Stimulated activated CD4-positive, alpha-beta T cell treated with anti-CD3 and anti-CD28 coated beads, Interleukin-4, amount 100 ng/mL, for 4 hours (primary cell): ENCODE measurements at regions not wholly inside any gene's neighbourhood (a gene's known extent, or its start where the extent isn't known, plus 50 kb on each side); places are given as distances from the start of the nearest gene placed in this dataset.

Experiments
- DNase-seq, 2 experiments: peaks; one replicate each; pipeline ENCODE4 v3.0.0-alpha.2; 2020

DNA sequence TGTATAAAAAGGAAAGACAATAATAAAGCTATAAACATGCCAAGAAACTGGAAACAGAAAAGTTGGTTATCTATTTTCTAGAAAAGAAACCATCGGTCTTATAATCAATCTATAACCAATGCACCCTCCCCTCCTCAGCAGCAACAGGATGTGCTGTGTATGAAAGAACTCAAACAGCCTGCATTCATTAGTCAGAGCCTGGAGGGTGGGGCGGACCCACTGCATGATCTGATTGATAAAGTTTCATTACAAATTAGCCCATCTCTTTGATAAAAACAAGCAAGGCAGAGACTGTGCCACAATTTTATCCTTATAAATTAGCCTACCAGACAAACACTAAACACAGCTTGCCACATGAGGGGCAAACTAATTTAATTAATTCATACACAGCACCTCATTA lies 448.1 kb downstream of the BCAT1 start:
- DNase-seq: no peak

DNA sequence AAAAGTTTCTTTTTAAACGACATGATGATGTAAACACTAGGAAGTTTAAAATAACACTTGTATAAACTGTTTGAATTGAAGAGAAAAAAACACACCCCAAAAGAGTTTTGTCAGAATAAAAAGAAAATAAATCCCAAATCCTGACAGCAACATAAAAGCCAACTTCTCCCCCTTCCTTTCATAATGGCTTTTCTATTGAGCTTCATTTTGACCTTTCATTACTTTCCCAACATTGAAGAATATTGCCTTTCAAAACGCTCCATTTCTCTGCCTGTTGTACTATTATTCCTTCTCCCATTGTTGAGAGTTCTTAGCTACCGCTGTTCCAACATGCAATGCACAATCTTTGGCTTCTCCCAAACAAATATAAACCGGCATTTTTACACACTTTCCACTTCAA lies 448.5 kb downstream of the BCAT1 start:
- no peak for DNase-seq

- no peak for DNase-seq
Observed at GRCh38 chr12:24499151-24500146, 449.5 kb downstream of the BCAT1 start.

DNA sequence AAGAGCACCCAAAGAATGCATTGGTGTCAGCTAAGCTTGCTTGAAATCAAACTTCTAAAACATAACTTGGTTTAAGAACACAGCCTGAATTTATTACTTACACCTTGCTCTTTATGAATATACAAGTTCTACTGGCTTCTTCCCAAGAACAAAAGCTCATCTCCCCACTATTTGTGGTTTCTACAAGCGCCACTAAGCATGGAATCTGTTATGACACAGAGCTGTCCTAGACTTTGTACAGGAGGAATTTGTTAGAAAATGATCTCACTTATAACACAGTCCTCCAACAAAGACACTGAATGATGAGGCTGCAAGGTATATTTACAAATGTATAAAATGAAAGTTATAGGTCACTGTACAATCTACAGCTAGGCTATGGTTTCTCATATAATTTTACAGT lies 452.1 kb downstream of the BCAT1 start:
- DNase-seq: no peak

- DNase-seq: no peak
Observed at GRCh38 chr12:24494401-24494800, 454.5 kb downstream of the BCAT1 start.

DNA sequence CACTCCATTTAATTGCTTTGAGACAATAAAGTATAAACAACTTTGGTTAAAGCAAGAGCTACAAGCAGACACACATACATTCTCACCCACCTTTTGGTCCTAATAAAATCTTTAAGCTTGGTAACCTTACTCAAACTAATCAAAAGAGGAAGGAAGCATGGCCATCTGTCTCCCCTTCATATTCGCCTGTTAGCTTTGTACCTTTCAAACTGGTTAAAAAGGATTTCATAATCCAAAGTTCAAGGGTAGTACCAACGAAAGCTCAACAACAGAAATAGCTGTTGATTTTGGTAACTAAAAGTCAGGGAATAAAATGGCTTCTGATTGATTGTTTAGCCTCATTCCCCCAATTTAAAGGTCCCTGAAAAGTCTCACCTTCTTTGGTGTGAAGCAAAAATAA lies 456.9 kb downstream of the BCAT1 start:
- DNase-seq: no peak

DNA sequence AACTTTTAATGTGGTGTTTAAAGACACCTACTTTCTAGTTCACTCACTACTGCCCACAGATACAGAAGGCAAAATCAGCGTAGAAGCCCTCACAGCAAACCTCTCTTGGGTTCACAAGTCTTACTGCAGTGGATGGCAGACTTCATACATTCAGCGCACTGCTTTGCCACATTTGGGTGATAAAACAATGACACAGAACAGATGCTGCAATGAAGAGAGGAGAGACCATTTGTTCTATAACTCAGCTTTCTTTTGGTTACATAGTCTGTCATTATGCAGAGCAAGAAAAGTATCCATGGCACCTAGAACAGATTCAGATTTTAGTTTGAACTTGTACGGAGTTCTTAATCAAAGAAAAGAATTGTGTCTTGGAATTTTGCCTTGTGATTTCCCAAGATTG lies 459.0 kb downstream of the BCAT1 start:
- DNase-seq: no peak

DNA sequence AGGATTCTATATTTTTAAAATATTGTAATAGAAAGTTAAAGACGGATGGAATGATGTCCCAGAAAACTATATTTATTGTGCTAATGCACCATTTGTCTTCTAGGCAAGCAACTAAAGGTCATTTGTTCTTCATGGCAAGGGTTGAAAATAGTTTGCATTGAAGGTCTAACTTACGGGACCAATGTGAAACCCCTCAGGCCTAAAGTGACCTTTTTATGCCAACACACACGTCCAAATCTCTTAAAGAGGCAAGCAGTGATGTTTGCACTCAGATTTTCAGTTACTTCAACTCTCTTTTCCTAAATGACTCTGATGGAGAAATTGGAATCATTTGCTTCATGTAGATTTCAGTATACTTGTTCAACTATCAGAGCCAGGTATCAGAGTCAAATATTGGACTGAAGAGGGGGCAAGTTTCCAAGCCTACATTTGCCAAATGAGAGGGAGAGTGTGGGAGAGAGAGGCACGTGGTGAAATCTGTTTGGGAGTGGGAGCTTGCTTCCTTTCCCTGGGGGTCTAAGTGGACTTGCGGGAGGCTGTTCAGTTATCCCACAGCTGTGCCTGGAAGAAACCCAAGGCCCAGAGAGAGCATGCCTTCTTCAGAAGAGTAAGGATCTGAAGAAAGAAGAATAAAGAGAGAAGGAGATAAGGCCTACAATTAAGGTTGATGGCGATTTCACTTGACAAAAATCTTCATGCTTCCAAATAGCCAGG lies 459.8 kb downstream of the BCAT1 start:
- no peak for DNase-seq

GRCh38 chr12:24488091-24488596 lies 460.8 kb downstream of the BCAT1 start:
- DNase-seq: no peak

DNA sequence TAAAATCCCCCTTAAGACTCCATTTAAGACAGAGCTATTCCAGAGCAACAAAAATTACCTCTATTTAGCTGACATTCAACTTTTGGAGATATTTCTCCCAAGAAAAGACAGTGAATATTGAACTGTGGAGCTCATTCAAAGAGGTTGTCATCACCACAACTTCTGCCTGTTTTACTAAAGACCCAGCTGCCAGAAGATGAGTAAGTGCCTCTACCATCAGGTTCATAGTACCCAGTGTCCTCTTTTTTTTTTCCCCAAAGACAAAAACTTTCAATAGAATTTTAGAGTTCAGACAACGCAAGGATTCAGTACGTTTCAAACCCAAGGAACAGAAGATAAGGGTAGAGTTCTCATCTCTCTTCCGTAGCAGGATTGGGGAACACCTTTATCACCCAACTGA lies 461.3 kb downstream of the BCAT1 start:
- no peak for DNase-seq

DNA sequence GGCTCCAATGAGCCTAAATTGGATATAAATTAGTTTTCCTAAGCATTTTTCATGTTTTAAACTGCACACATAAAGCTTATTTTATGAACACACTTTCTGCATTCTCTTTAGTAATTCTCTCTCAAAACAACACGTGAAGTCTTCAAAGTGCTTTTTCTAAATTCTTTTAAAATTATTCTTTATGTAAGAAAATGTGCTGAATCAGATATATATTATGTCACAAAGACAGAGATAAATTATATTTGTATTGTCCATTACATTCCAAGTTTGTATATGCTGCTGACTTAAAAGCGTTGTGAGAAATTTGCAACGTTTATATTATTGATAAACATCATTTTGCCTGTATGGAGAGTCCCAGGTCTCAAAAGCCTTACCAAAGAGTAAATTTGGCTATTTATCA lies 465.2 kb downstream of the BCAT1 start:
- DNase-seq: no peak

GRCh38 chr12:24482882-24483604 lies 465.9 kb downstream of the BCAT1 start:
- no peak for DNase-seq

DNA sequence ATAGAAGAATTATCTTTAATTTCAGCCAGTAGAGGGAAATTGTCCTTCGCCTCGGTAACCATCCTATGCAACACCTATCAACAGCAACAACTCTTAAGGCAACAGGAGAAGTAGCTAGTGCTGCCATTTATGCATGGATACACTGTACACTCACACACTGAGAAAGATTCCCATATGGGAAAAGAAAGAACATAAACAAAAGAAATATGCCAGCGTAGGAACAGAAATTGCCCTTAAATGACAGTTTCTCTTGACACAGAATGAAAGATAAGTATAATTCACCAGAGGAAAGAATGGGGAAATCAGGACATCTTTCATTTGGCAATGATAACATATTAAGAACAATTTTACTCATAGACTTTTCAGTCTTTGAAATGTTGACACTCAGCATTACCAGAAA lies 466.9 kb downstream of the BCAT1 start:
- no peak for DNase-seq

DNA sequence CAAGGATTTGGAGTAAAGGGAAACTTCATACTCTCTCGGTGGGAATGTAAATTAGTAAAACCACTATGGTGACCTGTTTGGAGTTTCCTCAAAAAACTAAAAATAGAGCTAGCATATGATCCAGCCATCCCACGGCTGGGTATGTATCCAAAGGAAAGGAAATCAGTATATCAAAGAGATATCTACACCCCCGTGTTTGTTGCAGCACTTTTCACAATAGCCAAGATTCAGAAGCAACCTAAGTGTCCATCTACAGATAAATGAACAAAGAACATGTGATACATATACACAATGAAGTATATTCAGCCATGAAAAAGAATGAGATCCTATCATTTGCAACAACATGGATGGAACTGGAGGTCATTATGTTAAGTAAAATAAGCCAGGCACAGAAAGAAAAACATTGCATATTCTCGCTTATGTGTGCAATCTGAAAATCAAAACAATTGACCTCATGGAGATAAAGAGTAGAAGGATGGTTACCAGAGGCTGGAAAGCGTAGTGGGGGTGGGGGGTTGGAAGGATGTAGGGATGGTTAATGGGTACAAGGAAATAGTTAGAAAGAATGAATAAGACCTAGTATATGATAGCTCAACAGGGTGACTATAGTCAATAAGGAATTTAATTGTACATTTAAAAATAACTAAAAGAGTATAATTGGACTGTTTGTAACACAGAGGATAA lies 468.0 kb downstream of the BCAT1 start:
- DNase-seq: no peak

DNA sequence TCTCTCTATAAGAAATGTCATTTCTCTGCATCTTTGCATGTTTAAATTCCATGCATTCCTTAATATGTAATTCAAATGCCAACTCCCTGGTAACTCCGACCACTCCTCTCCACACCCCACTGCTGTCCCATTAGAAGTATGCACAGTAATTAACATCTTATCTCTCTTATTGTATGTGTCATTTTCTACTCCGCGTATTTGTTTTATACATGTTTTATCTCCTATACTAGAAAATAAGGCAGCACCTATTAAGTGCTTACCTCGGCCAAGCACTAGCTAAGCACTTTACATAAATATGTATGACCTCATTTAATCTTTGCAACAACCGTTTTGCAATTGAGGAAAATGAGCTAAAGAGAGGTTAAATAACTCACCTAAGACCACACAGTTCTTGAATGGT lies 469.8 kb downstream of the BCAT1 start:
- DNase-seq: no peak

- no peak for DNase-seq
Observed at GRCh38 chr12:24478254-24478653, 470.6 kb downstream of the BCAT1 start.

GRCh38 chr12:24476310-24476709 lies 472.6 kb downstream of the BCAT1 start:
- no peak for DNase-seq

- no peak for DNase-seq
Observed at GRCh38 chr12:24475337-24475736, 473.6 kb downstream of the BCAT1 start.

DNA sequence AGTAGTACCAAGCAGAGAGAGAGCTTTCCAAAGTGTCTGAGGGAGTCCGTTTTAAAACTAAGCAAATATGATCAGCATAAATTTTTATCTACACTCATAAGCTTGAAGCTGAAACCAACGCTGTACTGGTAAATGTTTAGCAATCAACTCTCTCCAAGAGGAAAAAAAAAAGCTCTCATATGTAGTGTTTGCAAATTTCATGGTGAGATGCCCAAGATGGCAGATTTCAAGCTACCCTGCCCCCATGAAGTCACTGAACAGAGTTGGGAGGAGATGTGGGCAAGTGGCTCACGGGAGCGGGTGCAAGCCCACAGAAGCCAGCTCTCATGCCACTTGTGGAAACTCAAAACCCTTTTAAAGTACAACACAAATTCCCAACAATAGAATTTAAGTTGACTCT lies 475.8 kb downstream of the BCAT1 start:
- no peak for DNase-seq

DNA sequence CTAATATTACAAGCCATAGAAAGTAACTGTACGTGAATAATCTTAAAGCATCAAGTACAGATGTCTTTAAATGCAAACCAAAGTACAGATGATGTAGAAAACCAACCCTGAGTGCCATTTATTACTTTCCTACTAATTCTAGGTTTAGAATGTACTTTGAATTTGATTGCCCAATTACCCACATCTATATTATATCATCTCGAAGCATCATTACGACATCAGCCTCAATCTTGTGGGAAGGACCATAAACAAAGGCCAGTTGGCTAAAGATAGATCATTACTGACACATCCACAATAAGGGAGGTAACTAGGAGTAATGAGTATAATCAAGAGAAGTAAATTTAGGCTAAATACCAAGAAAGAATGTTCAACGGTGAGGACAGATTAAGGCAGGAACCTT lies 478.9 kb downstream of the BCAT1 start:
- no peak for DNase-seq

DNA sequence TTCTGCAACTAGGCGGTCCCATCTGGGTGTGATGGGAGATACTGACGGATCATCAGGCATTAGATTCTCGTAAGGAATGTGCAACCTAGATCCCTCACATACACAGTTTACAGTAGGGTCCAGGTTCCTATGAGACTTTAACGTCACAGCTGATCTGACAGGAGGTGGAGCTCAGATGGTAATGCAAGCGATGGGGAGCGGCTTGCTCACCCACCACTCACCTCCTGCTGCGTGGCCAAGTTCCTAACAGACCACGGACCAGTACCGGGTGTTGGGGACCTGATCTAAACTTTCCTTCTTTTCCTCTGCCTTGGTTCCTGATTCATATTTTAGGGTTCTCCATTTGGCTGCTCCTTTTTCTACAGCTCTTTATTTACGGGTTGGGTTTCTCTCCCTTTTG lies 479.8 kb downstream of the BCAT1 start:
- DNase-seq: no peak

DNA sequence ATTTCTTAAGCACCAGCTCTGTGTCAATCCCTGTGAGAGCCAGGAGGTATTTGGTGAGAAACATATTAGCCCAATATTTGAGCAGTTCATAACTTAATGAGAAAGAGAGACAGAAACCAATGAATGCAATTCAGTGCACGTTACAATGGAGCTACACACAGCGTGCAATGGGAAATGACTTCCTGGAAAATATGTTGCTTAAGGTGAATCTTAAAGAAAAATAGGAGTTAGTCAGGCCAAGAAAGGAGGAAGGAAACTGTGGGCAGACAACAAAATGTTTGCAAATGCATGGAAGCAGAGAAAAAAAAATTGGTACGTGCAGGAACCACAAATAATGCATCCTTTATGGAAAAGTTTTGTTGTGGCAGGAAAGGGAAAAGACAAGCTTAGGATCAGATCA lies 481.7 kb downstream of the BCAT1 start:
- no peak for DNase-seq

DNA sequence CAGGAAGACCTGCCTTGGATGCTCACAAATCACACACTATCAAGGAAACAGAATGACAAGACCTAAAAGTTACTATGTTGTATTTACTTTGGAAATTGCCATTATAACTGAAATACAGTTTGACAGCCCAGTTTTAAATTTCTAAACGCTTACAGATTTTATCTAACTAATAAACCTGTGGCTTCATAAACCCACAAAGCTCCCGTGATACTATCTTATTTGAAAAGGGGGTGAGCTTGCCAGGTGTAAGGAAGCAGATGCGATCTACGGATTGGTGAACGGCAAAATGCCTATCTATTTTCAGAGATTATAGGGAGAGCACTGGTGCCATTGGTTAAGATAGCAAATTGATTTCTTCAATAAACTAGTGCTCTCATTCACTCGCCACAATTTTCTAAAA lies 485.5 kb downstream of the BCAT1 start:
- no peak for DNase-seq
